CD14-positive monocyte (primary cell): ENCODE measurements at regions not wholly inside any gene's neighbourhood (a gene's known extent, or its start where the extent isn't known, plus 50 kb on each side); places are given as distances from the start of the nearest gene placed in this dataset.

ENCODE experiments used
- DNase-seq, 3 donors: peaks; one replicate each; pipeline ENCODE4 v3.0.0-alpha.2; 2011 to 2022
- H2AFZ ChIP-seq: 2 replicates; pipeline ENCODE4 v1.6.0; 2012; ENCODE audit warnings: mild to moderate bottlenecking, low read depth, low read length, inconsistent platforms; ENCODE audit not compliant: insufficient read depth, poor library complexity, severe bottlenecking
- H3K27ac ChIP-seq, 2 donors: 1 replicate in 1 of 2; 2 replicates in 1 of 2; pipeline ENCODE4 v1.5.1; 2012 to 2013; ENCODE audit warnings: low read length in 2 of 2, control low read depth in 1 of 2, inconsistent platforms in 1 of 2, low read depth in 1 of 2, mild to moderate bottlenecking in 1 of 2
- H3K27me3 ChIP-seq, 2 donors: one replicate each; pipeline versions ENCODE4 v1.6.0 to v1.6.1; 2011 to 2013; ENCODE audit warnings: low read length in 2 of 2; ENCODE audit not compliant: control insufficient read depth in 2 of 2, insufficient read depth in 2 of 2
- H3K36me3 ChIP-seq, 2 donors: replicated peaks in 1 of 2; 1 replicate in 1 of 2; 2 replicates in 1 of 2; pipeline versions ENCODE4 v1.5.1 to v1.6.1; 2012 to 2013; ENCODE audit warnings: low read length in 2 of 2, control low read depth in 1 of 2, inconsistent platforms in 1 of 2, mild to moderate bottlenecking in 1 of 2; ENCODE audit not compliant: insufficient read depth in 2 of 2, control insufficient read depth in 1 of 2
- H3K4me1 ChIP-seq, 2 donors: 1 replicate in 1 of 2; 2 replicates in 1 of 2; pipeline versions ENCODE4 v1.5.1 to v1.6.1; 2012 to 2013; ENCODE audit warnings: low read length in 2 of 2, control low read depth in 1 of 2, inconsistent platforms in 1 of 2, mild to moderate bottlenecking in 1 of 2, moderate library complexity in 1 of 2; ENCODE audit not compliant: insufficient read depth in 2 of 2, control insufficient read depth in 1 of 2
- H3K4me2 ChIP-seq: replicated peaks from 2 replicates; pipeline ENCODE3; 2012; ENCODE audit warnings: low read length, moderate library complexity, mild to moderate bottlenecking; ENCODE audit not compliant: poor library complexity, severe bottlenecking; ENCODE audit errors: extremely low read depth
- H3K4me3 ChIP-seq, 3 experiments: fragments of 200-600 bp in 1 of 3; sonication (generic) in 1 of 3; replicated peaks in 1 of 3; 1 replicate in 2 of 3; 2 replicates in 1 of 3; pipeline ENCODE4 v1.5.1; 2011 to 2013; ENCODE audit warnings: low read length in 3 of 3, mild to moderate bottlenecking in 3 of 3, control low read depth in 2 of 3, low read depth in 2 of 3, inconsistent platforms in 1 of 3, moderate library complexity in 1 of 3
- H3K79me2 ChIP-seq: 2 replicates; pipeline ENCODE4 v1.6.0; 2012; ENCODE audit warnings: mild to moderate bottlenecking, control low read depth, inconsistent platforms, low read length, moderate library complexity; ENCODE audit not compliant: insufficient read depth
- H3K9ac ChIP-seq: 2 replicates; pipeline ENCODE4 v1.6.0; 2017; ENCODE audit warnings: low read length, mild to moderate bottlenecking; ENCODE audit not compliant: insufficient read depth, poor library complexity, severe bottlenecking
- H3K9me3 ChIP-seq, 2 donors: replicated peaks in 1 of 2; 1 replicate in 1 of 2; 2 replicates in 1 of 2; pipeline versions ENCODE4 v1.5.1 to v1.6.1; 2012 to 2013; ENCODE audit warnings: low read length in 2 of 2, control low read depth in 1 of 2; ENCODE audit not compliant: control insufficient read depth in 1 of 2, insufficient read depth in 1 of 2
- H4K20me1 ChIP-seq: 2 replicates; pipeline ENCODE4 v1.6.0; 2012; ENCODE audit warnings: mild to moderate bottlenecking, low read length, control low read depth, moderate library complexity; ENCODE audit not compliant: insufficient read depth
- H3K27ac Mint-ChIP-seq, 7 donors: one replicate each; pipeline ENCODE4 v1.8.0; 2020; ENCODE audit warnings: mild to moderate bottlenecking in 7 of 7, mixed read lengths in 7 of 7, moderate library complexity in 6 of 7, inconsistent platforms in 2 of 7
- H3K27me3 Mint-ChIP-seq, 3 donors: one replicate each; pipeline ENCODE4 v1.8.0; 2021 to 2022; ENCODE audit warnings: low read depth in 3 of 3, mild to moderate bottlenecking in 3 of 3, mixed read lengths in 3 of 3, moderate library complexity in 3 of 3, inconsistent platforms in 1 of 3
- H3K36me3 Mint-ChIP-seq, 2 donors: one replicate each; pipeline ENCODE4 v1.8.0; 2020; ENCODE audit warnings: mixed read lengths in 2 of 2, inconsistent platforms in 1 of 2, mild to moderate bottlenecking in 1 of 2
- H3K4me1 Mint-ChIP-seq: one replicate; pipeline ENCODE4 v1.8.0; 2020; ENCODE audit warnings: mild to moderate bottlenecking, mixed read lengths
- H3K4me3 Mint-ChIP-seq, 2 donors: one replicate each; pipeline ENCODE4 v1.8.0; 2020; ENCODE audit warnings: mild to moderate bottlenecking in 2 of 2, mixed read lengths in 2 of 2, moderate library complexity in 1 of 2
- H3K9me3 Mint-ChIP-seq, 7 donors: one replicate each; pipeline ENCODE4 v1.8.0; 2020 to 2022; ENCODE audit warnings: mixed read lengths in 7 of 7, mild to moderate bottlenecking in 6 of 7, moderate library complexity in 6 of 7, inconsistent platforms in 2 of 7
- CTCF ChIP-seq: fragments of 200-600 bp; IDR thresholded peaks from one replicate; pipeline ENCODE4 v1.8.0; 2022; ENCODE audit warnings: antibody characterized with exemption, mild to moderate bottlenecking
- WGBS: methylation state at CpG from one replicate; pipeline ENCODE4 v1.1.5; 2013; ENCODE audit warnings: missing lambda C conversion rate; ENCODE audit not compliant: insufficient coverage; 5-methylcytosine and 5-hydroxymethylcytosine counted together
- intact Hi-C, 2 donors: fragments of 100-400 bp; cut with micrococcal nuclease; formaldehyde crosslinking; loops; one replicate each; pipeline versions ENCODE4 v1.15.0 to v1.15.1; 2023

DNA sequence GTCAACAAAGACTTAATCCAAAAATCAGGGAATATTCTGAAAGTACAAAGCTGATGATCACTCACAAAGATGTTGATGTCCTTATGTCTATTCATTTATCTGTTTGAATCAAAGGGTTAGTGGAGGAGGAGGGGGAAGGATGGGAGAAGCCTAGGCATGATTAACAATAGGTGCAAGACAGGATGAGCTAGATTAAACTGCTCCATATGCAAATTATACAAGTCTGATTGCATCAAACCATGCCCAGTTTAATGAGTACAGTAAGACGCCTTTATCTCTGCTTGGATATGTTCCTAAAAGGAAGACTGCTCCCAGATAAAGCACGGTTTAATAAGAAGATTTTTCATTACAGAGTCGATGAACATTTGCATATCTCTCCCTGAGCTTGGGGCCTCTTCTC, 626.4 kb upstream of the NOX3 start:
- peaks cover 0 to 2% of the 10 kb centered on the region in 2 donors for H3K36me3 Mint-ChIP-seq
- Histone ChIP-seq H3K4me3 (no peak overlapping the region), H3K27me3 (no peaks in the 10 kb centered on the region), H4K20me1 (no peaks in the 10 kb centered on the region), H2AFZ (no peak overlapping the region), H3K36me3 (no peaks in the 10 kb centered on the region), H3K79me2 (no peaks in the 10 kb centered on the region), H3K9me3 (peaks cover 4 to 7% of the 10 kb centered on the region in 2 donors), H3K4me2 (no peak overlapping the region), H3K27ac (no peak overlapping the region), H3K9ac (no peak overlapping the region), H3K4me1 (no peaks in the 10 kb centered on the region)
- H3K27me3 Mint-ChIP-seq = peaks cover 0 to 1% (median 0%) of the 10 kb centered on the region in 3 donors
- intact Hi-C loops = no loop called here
- no peak for DNase-seq
- WGBS = 90% methylated on average over 3 of the region's 3 CpGs
- no peak overlapping the region for H3K4me3 Mint-ChIP-seq
- peaks cover 0 to 11% (median 6%) of the 10 kb centered on the region in 7 donors for H3K9me3 Mint-ChIP-seq
- no peak for TF ChIP-seq CTCF
- no peaks in the 10 kb centered on the region for H3K4me1 Mint-ChIP-seq
- H3K27ac Mint-ChIP-seq = no peak overlapping the region

- Mint-ChIP-seq H3K4me1 (no peaks in the 10 kb centered on the region), H3K36me3 (no peaks in the 10 kb centered on the region), H3K27ac (no peak overlapping the region), H3K9me3 (peaks cover 0 to 3% (median 0%) of the 10 kb centered on the region in 7 donors), H3K4me3 (no peak overlapping the region), H3K27me3 (peaks cover 0 to 1% (median 0%) of the 10 kb centered on the region in 3 donors)
- Histone ChIP-seq H3K36me3 (no peaks in the 10 kb centered on the region), H3K4me3 (no peak overlapping the region), H2AFZ (no peak overlapping the region), H3K9me3 (no peaks in the 10 kb centered on the region), H3K27me3 (no peaks in the 10 kb centered on the region), H3K4me2 (no peak overlapping the region), H4K20me1 (no peaks in the 10 kb centered on the region), H3K4me1 (no peaks in the 10 kb centered on the region), H3K9ac (no peak overlapping the region), H3K27ac (no peak overlapping the region), H3K79me2 (no peaks in the 10 kb centered on the region)
- DNase-seq = no peak
- WGBS = no CpG with 5 or more reads among the region's 1 CpG
- intact Hi-C loops = no loop called here
- no peak for TF ChIP-seq CTCF
Measured at GRCh38 chr6:156080371-156080770, 624.7 kb upstream of the NOX3 start.
